Keratinocyte (primary cell): ENCODE measurements at regions not wholly inside any gene's neighbourhood (a gene's known extent, or its start where the extent isn't known, plus 50 kb on each side); places are given as distances from the start of the nearest gene placed in this dataset.

Experiments
- DNase-seq: peaks from one replicate; pipeline ENCODE4 v3.0.0-alpha.2; 2011; ENCODE audit warnings: low read depth, missing footprints, low spot score
- FAIRE-seq: peaks from 2 replicates; lab custom pipeline; 2011; peaks lifted over from hg19 to GRCh38; lab: Jason Lieb, UNC
- H2AFZ ChIP-seq: 2 replicates; pipeline ENCODE4 v1.6.0; 2012; ENCODE audit warnings: low read length, control low read depth, inconsistent platforms; ENCODE audit not compliant: control insufficient read depth
- H3K27ac ChIP-seq: 2 replicates; pipeline ENCODE4 v1.5.1; 2011; ENCODE audit warnings: low read length; ENCODE audit not compliant: control insufficient read depth, insufficient read depth
- H3K27me3 ChIP-seq: 3 replicates; pipeline ENCODE4 v1.6.0; 2011; ENCODE audit warnings: low read length; ENCODE audit not compliant: control insufficient read depth, insufficient read depth; ENCODE audit errors: extremely low read depth
- H3K36me3 ChIP-seq, 2 experiments: 2 replicates in 1 of 2; 3 replicates in 1 of 2; pipeline ENCODE4 v1.5.1; 2011; ENCODE audit warnings: low read length in 2 of 2, mild to moderate bottlenecking in 1 of 2; ENCODE audit not compliant: control insufficient read depth in 2 of 2, insufficient read depth in 2 of 2; ENCODE audit errors: extremely low read depth in 1 of 2
- H3K4me1 ChIP-seq: 3 replicates; pipeline ENCODE4 v1.5.1; 2011; ENCODE audit warnings: low read length; ENCODE audit not compliant: control insufficient read depth, insufficient read depth; ENCODE audit errors: extremely low read depth
- H3K4me2 ChIP-seq: 3 replicates; pipeline ENCODE4 v1.6.0; 2011; ENCODE audit warnings: low read depth, low read length; ENCODE audit not compliant: control insufficient read depth, insufficient read depth; ENCODE audit errors: extremely low read depth
- H3K4me3 ChIP-seq, 3 experiments: fragments of 200-600 bp in 1 of 3; sonication (generic) in 1 of 3; 2 replicates in 2 of 3; 3 replicates in 1 of 3; pipeline ENCODE4 v1.5.1; 2011 to 2016; ENCODE audit warnings: low read length in 3 of 3, mild to moderate bottlenecking in 3 of 3, control low read depth in 2 of 3, inconsistent platforms in 1 of 3, low read depth in 1 of 3, mixed read lengths in 1 of 3, mixed run types in 1 of 3, moderate library complexity in 1 of 3; ENCODE audit not compliant: control insufficient read depth in 2 of 3, insufficient read depth in 2 of 3; ENCODE audit errors: extremely low read depth in 1 of 3
- H3K79me2 ChIP-seq: 2 replicates; pipeline ENCODE4 v1.6.0; 2012; ENCODE audit warnings: low read length; ENCODE audit not compliant: control insufficient read depth, insufficient read depth
- H3K9ac ChIP-seq: 3 replicates; pipeline ENCODE4 v1.6.0; 2011; ENCODE audit warnings: low read length; ENCODE audit not compliant: control insufficient read depth, insufficient read depth; ENCODE audit errors: extremely low read depth
- H3K9me1 ChIP-seq: 3 replicates; pipeline ENCODE4 v1.6.0; 2011; ENCODE audit warnings: low read length; ENCODE audit not compliant: control insufficient read depth, insufficient read depth; ENCODE audit errors: extremely low read depth
- H3K9me3 ChIP-seq: 2 replicates; pipeline ENCODE4 v1.5.1; 2012; ENCODE audit warnings: low read depth, low read length; ENCODE audit not compliant: control insufficient read depth
- H4K20me1 ChIP-seq: 3 replicates; pipeline ENCODE4 v1.6.0; 2011; ENCODE audit warnings: low read length; ENCODE audit not compliant: control insufficient read depth, insufficient read depth; ENCODE audit errors: extremely low read depth
- EZH2 ChIP-seq: IDR thresholded peaks from one replicate; pipeline ENCODE4 v1.6.1; 2012; ENCODE audit warnings: inconsistent platforms, mild to moderate bottlenecking, low read length, moderate library complexity
- dilution Hi-C: fragments of 300-500 bp; cut with MboI; formaldehyde crosslinking; loops from one replicate; pipeline ENCODE4 v1.7.0; 2020; ENCODE audit warnings: low sequenced_read_pairs; ENCODE audit not compliant: extremely low pct_ligation_motif_present
- TF ChIP-seq, protein P1 (sequence below), 3 experiments: IDR thresholded peaks in 1 of 3; conservative IDR thresholded peaks in 1 of 3; optimal IDR thresholded peaks in 1 of 3; 2 replicates in 2 of 3; 3 replicates in 1 of 3; pipeline versions ENCODE3 to v1.5.1; 2011; ENCODE audit warnings: low read length in 3 of 3, mild to moderate bottlenecking in 3 of 3, moderate library complexity in 2 of 3, control low read depth in 1 of 3, inconsistent platforms in 1 of 3; ENCODE audit not compliant: insufficient read depth in 2 of 3; ENCODE audit errors: extremely low read depth in 1 of 3

- dilution Hi-C loops = loop anchor here (25.0 kb wide), 1 partner anchor 530 kb away; no protein-coding TSS in a partner anchor
- H2AFZ ChIP-seq = no peak overlapping the region
- no peak for FAIRE-seq
Observed at GRCh38 chr4:163042306-163042705, 124.4 kb downstream of the NAF1 start.

GRCh38 chr4:163017135-163017534, 149.6 kb downstream of the NAF1 start:
- no peaks in the 10 kb centered on the region for H3K36me3 ChIP-seq
- no peak overlapping the region for H3K27ac ChIP-seq
- H3K27me3 ChIP-seq = no peaks in the 10 kb centered on the region
- no peak overlapping the region for H3K9ac ChIP-seq
- H3K4me2 ChIP-seq = no peak overlapping the region
- no peaks in the 10 kb centered on the region for H3K9me1 ChIP-seq
- H4K20me1 ChIP-seq = no peaks in the 10 kb centered on the region
- dilution Hi-C loops = no loop called here
- no peak for FAIRE-seq
- no peaks in the 10 kb centered on the region for H3K9me3 ChIP-seq
- TF ChIP-seq, protein P1, sequence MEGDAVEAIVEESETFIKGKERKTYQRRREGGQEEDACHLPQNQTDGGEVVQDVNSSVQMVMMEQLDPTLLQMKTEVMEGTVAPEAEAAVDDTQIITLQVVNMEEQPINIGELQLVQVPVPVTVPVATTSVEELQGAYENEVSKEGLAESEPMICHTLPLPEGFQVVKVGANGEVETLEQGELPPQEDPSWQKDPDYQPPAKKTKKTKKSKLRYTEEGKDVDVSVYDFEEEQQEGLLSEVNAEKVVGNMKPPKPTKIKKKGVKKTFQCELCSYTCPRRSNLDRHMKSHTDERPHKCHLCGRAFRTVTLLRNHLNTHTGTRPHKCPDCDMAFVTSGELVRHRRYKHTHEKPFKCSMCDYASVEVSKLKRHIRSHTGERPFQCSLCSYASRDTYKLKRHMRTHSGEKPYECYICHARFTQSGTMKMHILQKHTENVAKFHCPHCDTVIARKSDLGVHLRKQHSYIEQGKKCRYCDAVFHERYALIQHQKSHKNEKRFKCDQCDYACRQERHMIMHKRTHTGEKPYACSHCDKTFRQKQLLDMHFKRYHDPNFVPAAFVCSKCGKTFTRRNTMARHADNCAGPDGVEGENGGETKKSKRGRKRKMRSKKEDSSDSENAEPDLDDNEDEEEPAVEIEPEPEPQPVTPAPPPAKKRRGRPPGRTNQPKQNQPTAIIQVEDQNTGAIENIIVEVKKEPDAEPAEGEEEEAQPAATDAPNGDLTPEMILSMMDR (optimal IDR thresholded peaks at IDR 0.05 in 1 of 3, IDR thresholded peaks at IDR 0.05 in 1 of 3, conservative IDR thresholded peaks at IDR 0.05 in 1 of 3; ENCODE audit: extremely low read depth in 1 of 3, insufficient read depth in 2 of 3, low read length in 3 of 3) = no peak
- no peak for TF ChIP-seq EZH2
- DNase-seq = no peak
- H3K4me1 ChIP-seq = no peaks in the 10 kb centered on the region
- H3K4me3 ChIP-seq = no peak overlapping the region
- no peak overlapping the region for H2AFZ ChIP-seq
- no peaks in the 10 kb centered on the region for H3K79me2 ChIP-seq

More at GRCh38 chr4:163042306-163042705, 124.4 kb downstream of the NAF1 start:
- Histone ChIP-seq H3K4me3 (no peak overlapping the region), H3K9ac (no peak overlapping the region), H3K9me3 (no peaks in the 10 kb centered on the region), H3K27ac (no peak overlapping the region), H3K4me2 (no peak overlapping the region), H3K9me1 (no peaks in the 10 kb centered on the region), H3K36me3 (no peaks in the 10 kb centered on the region), H3K27me3 (no peaks in the 10 kb centered on the region), H3K79me2 (no peaks in the 10 kb centered on the region), H3K4me1 (no peaks in the 10 kb centered on the region), H4K20me1 (no peaks in the 10 kb centered on the region)
- DNase-seq = no peak
- TF ChIP-seq EZH2 = no peak
- TF ChIP-seq, protein P1 (optimal IDR thresholded peaks at IDR 0.05 in 1 of 3, IDR thresholded peaks at IDR 0.05 in 1 of 3, conservative IDR thresholded peaks at IDR 0.05 in 1 of 3; ENCODE audit: extremely low read depth in 1 of 3, insufficient read depth in 2 of 3, low read length in 3 of 3) = no peak
